MCF 10A (cell line): ENCODE measurements at regions not wholly inside any gene's neighbourhood (a gene's known extent, or its start where the extent isn't known, plus 50 kb on each side); places are given as distances from the start of the nearest gene placed in this dataset.

ENCODE experiments used
- BruUV-seq: library from RNA; stranded (reverse); fragments of 400-500 nt; replicated peaks from 2 replicates; lab custom pipeline; 2021; lab: Mats Ljungman, UMichigan
- CTCF ChIA-PET: fragments of 300-600 bp; sonication (Branson Sonifier 250); formaldehyde crosslinking; extraction: SDS; loops from one replicate; lab custom pipeline; 2021; ENCODE audit warnings: antibody characterized with exemption, inconsistent platforms; lab: Yijun Ruan, JAX
- POLR2A ChIA-PET: fragments of 300-600, 350-650 bp; sonication (Branson Sonifier 250); formaldehyde crosslinking; extraction: SDS; loops from one replicate; lab custom pipeline; 2020; ENCODE audit warnings: antibody characterized with exemption, inconsistent platforms; lab: Yijun Ruan, JAX
- DNase-seq: peaks from one replicate; pipeline ENCODE4 v3.0.0-alpha.2; 2018; ENCODE audit not compliant: unreplicated experiment
- H3K27ac Mint-ChIP-seq: one replicate; pipeline ENCODE4 v1.8.0; 2022; ENCODE audit warnings: mild to moderate bottlenecking, low read depth, mixed read lengths; ENCODE audit not compliant: unreplicated experiment
- H3K27me3 Mint-ChIP-seq: one replicate; pipeline ENCODE4 v1.8.0; 2022; ENCODE audit warnings: mixed read lengths; ENCODE audit not compliant: insufficient read depth, unreplicated experiment
- H3K36me3 Mint-ChIP-seq: one replicate; pipeline ENCODE4 v1.8.0; 2022; ENCODE audit warnings: mild to moderate bottlenecking, moderate library complexity, mixed read lengths; ENCODE audit not compliant: insufficient read depth, unreplicated experiment
- H3K4me1 Mint-ChIP-seq: one replicate; pipeline ENCODE4 v1.8.0; 2022; ENCODE audit warnings: mixed read lengths; ENCODE audit not compliant: insufficient read depth, unreplicated experiment
- H3K4me3 Mint-ChIP-seq: one replicate; pipeline ENCODE4 v1.8.0; 2022; ENCODE audit warnings: mild to moderate bottlenecking, moderate library complexity, mixed read lengths; ENCODE audit not compliant: unreplicated experiment
- H3K9me3 Mint-ChIP-seq: one replicate; pipeline ENCODE4 v1.8.0; 2022; ENCODE audit warnings: mixed read lengths; ENCODE audit not compliant: unreplicated experiment
- intact Hi-C: fragments of 100-400 bp; cut with micrococcal nuclease; formaldehyde crosslinking; loops from 2 replicates; pipeline ENCODE4 v1.14.1; 2022
- TF ChIP-seq, protein P1 (sequence below): fragments of 200-600 bp; IDR thresholded peaks from one replicate; pipeline ENCODE4 v1.8.0; 2022; ENCODE audit warnings: antibody characterized with exemption, mild to moderate bottlenecking; ENCODE audit not compliant: unreplicated experiment

DNA sequence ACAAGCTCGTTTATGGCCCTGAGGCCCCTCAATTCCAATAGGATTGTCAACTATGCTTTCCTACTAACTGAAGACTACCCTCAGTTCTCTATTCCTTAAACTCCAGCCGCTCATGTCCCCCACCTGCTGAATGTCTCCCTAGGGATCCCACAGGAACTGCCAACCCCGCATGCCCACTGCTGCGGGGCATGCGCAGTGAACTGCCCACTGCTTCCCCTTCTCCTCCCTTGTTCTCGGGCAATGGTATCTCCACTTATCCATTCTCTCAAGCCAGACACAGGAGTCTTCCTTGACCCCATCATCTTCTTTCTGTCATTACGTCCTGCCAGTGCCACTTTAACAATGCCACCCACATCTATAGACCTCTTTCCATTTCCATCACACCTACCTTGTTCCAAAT is 90.0 kb downstream of the FGF18 start:
- H3K36me3 Mint-ChIP-seq: no peaks in the 10 kb centered on the region
- intact Hi-C loops: no loop called here
- DNase-seq: no peak
- BruUV-seq: no TSS peak
- no peak overlapping the region for H3K27ac Mint-ChIP-seq
- TF ChIP-seq, protein P1, sequence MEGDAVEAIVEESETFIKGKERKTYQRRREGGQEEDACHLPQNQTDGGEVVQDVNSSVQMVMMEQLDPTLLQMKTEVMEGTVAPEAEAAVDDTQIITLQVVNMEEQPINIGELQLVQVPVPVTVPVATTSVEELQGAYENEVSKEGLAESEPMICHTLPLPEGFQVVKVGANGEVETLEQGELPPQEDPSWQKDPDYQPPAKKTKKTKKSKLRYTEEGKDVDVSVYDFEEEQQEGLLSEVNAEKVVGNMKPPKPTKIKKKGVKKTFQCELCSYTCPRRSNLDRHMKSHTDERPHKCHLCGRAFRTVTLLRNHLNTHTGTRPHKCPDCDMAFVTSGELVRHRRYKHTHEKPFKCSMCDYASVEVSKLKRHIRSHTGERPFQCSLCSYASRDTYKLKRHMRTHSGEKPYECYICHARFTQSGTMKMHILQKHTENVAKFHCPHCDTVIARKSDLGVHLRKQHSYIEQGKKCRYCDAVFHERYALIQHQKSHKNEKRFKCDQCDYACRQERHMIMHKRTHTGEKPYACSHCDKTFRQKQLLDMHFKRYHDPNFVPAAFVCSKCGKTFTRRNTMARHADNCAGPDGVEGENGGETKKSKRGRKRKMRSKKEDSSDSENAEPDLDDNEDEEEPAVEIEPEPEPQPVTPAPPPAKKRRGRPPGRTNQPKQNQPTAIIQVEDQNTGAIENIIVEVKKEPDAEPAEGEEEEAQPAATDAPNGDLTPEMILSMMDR: no peak
- ChIA-PET CTCF (interaction anchor here (1.0 kb wide), 1 partner anchor 91 kb away, joined by 3 read pairs; no protein-coding TSS in a partner anchor), POLR2A (no interaction called here)
- H3K27me3 Mint-ChIP-seq: no peaks in the 10 kb centered on the region
- H3K9me3 Mint-ChIP-seq: no peaks in the 10 kb centered on the region
- no peaks in the 10 kb centered on the region for H3K4me1 Mint-ChIP-seq
- H3K4me3 Mint-ChIP-seq: no peak overlapping the region

DNA sequence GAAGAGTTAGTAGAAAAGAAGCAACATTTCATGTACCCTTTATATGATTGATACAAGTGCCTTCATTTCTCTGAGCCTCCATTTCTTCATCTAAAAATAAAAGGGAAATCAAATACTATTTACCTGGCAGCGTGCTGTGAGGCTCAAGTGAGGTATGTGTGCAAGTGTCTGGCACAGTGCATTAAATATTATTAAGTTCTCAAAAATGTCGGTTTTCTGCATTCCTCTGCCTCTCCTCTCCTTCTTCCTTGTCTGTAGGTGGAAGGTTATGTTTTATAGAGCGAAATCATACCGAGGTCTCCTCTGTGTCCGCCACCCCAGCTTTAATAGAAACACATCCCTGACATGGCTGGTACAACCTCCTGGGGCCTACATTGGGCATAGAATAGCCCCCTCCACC is 93.0 kb downstream of the FGF18 start:
- Mint-ChIP-seq H3K4me1 (no peaks in the 10 kb centered on the region), H3K36me3 (no peaks in the 10 kb centered on the region), H3K27ac (no peak overlapping the region), H3K9me3 (no peaks in the 10 kb centered on the region), H3K4me3 (no peak overlapping the region), H3K27me3 (no peaks in the 10 kb centered on the region)
- no peak for DNase-seq
- POLR2A ChIA-PET: no interaction called here
- CTCF ChIA-PET: no interaction called here
- intact Hi-C loops: no loop called here
- TF ChIP-seq, protein P1: no peak
- no TSS peak for BruUV-seq

DNA sequence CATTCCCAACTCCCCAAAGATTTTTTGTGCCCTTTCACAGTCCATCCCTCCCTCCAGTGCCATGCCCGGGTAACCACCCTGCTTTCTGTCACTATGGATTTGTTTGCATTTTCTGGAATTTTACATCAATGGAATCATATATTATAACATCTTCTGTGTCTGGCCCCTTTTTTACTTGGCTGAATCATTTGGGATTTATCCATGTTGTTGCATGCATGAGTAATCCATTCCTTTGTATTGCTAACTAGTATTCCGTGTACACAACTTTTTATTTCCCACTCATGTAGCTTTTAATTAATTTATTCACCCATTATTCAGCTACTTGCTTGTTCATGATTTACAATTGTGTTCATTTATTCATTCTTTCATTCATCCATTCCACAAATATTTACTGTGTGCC is 94.1 kb downstream of the FGF18 start:
- H3K36me3 Mint-ChIP-seq: no peaks in the 10 kb centered on the region
- H3K4me3 Mint-ChIP-seq: no peak overlapping the region
- no peaks in the 10 kb centered on the region for H3K9me3 Mint-ChIP-seq
- TF ChIP-seq, protein P1: no peak
- no peak overlapping the region for H3K27ac Mint-ChIP-seq
- no TSS peak for BruUV-seq
- no peaks in the 10 kb centered on the region for H3K27me3 Mint-ChIP-seq
- ChIA-PET CTCF (interaction anchor here (0.6 to 1.6 kb wide), 2 partner anchors 17 to 29 kb away, joined by 3 read pairs; no protein-coding TSS in a partner anchor), POLR2A (no interaction called here)
- H3K4me1 Mint-ChIP-seq: no peaks in the 10 kb centered on the region
- intact Hi-C loops: no loop called here
- DNase-seq: no peak

DNA sequence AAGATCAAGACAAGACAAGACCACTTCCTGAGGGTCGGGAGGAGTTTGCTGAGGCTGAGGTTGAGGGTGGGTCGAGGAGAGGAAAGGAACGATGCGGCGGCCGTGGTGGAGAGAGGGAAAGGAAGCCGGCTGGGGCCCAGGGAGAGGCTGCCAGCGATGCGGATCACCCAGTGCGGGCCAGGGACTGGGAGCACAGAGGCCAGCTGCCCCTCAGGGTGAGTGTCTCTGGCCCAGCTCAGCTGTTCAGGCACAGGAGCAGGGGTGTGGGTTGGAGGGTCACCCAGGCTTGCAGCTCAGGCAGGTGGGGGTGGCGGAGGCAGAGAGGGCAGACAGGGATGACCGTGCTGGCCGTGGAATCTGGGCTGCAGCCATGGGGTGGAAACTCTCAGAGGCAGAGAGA is 99.5 kb downstream of the FGF18 start:
- no TSS peak for BruUV-seq
- Mint-ChIP-seq H3K9me3 (no peaks in the 10 kb centered on the region), H3K4me3 (no peak overlapping the region), H3K4me1 (peaks cover 23% of the 10 kb centered on the region), H3K36me3 (no peaks in the 10 kb centered on the region), H3K27me3 (no peaks in the 10 kb centered on the region), H3K27ac (peak overlapping the region; percentile 88)
- DNase-seq: no peak
- POLR2A ChIA-PET: interaction anchor here (0.7 kb wide), 1 partner anchor 262 kb away, joined by 3 read pairs; no protein-coding TSS in a partner anchor
- CTCF ChIA-PET: interaction anchor here (0.7 kb wide), 2 partner anchors 145 to 253 kb away, joined by 3 read pairs; no protein-coding TSS in a partner anchor
- TF ChIP-seq, protein P1: no peak
- intact Hi-C loops: no loop called here
